SK-N-SH (cell line): ENCODE measurements at regions not wholly inside any gene's neighbourhood (a gene's known extent, or its start where the extent isn't known, plus 50 kb on each side); places are given as distances from the start of the nearest gene placed in this dataset.

Source experiments
- CTCF ChIP-seq: fragments of 200-600 bp; sonication (generic); IDR thresholded peaks from 2 replicates; pipeline ENCODE4 v1.6.1; 2017; ENCODE audit warnings: antibody characterized with exemption, mild to moderate bottlenecking, moderate library complexity
- FOXM1 ChIP-seq: IDR thresholded peaks from 2 replicates; pipeline ENCODE4 v1.4.0; 2012; ENCODE audit warnings: low read depth, mild to moderate bottlenecking
- PBX3 ChIP-seq: IDR thresholded peaks from 2 replicates; pipeline ENCODE4; 2012

- no peak for TF ChIP-seq CTCF
- no peak for TF ChIP-seq PBX3
- no peak for TF ChIP-seq FOXM1
These were observed 152.1 kb downstream of the TFAP2C start for GRCh38 chr20:56781108-56781739.
